Lower leg skin (tissue), 3 donors: ENCODE measurements at regions not wholly inside any gene's neighbourhood (a gene's known extent, or its start where the extent isn't known, plus 50 kb on each side); places are given as distances from the start of the nearest gene placed in this dataset.

ENCODE experiments used
- CTCF ChIP-seq, 3 donors: fragments of 450-650 bp; IDR thresholded peaks; one replicate each; pipeline ENCODE4 v1.5.1; 2016; ENCODE audit warnings: antibody characterized with exemption in 3 of 3, mild to moderate bottlenecking in 3 of 3, moderate library complexity in 2 of 3
- POLR2A ChIP-seq, 2 donors: fragments of 450-650 bp; IDR thresholded peaks; one replicate each; pipeline ENCODE4 v1.6.1; 2016 to 2017; ENCODE audit warnings: antibody characterized with exemption in 2 of 2, mild to moderate bottlenecking in 1 of 2, moderate library complexity in 1 of 2

- TF ChIP-seq CTCF (IDR thresholded peaks at IDR 0.05) (no peak), POLR2A (IDR thresholded peaks at IDR 0.05) (no peak)
These were observed 604.2 kb upstream of the ZEB2 start for GRCh38 chr2:145124085-145124484.
